Lower lobe of right lung (tissue), 2 donors: ENCODE measurements at regions not wholly inside any gene's neighbourhood (a gene's known extent, or its start where the extent isn't known, plus 50 kb on each side); places are given as distances from the start of the nearest gene placed in this dataset.
A peak's percentile ranks its signal among the peaks of the same experiment; 100 is the strongest.

Source experiments
- ATAC-seq, 2 donors: fragments of 200-7000 bp; cut with Tn5 transposase; one replicate each; pipeline ENCODE4 v1.9.1; 2020 to 2022; ENCODE audit warnings: mild to moderate bottlenecking in 2 of 2, moderate library complexity in 2 of 2
- DNase-seq: peaks from one replicate; pipeline ENCODE4 v3.0.0-alpha.2; 2020
- H3K27ac ChIP-seq: fragments of 200-600 bp; one replicate; pipeline ENCODE4 v1.8.0; 2022
- H3K27me3 ChIP-seq: fragments of 200-600 bp; one replicate; pipeline ENCODE4 v1.8.0; 2022; ENCODE audit warnings: low read depth
- H3K36me3 ChIP-seq: fragments of 200-600 bp; one replicate; pipeline ENCODE4 v1.8.0; 2022; ENCODE audit warnings: mild to moderate bottlenecking
- H3K4me1 ChIP-seq: fragments of 200-600 bp; one replicate; pipeline ENCODE4 v1.8.0; 2022
- H3K4me3 ChIP-seq: fragments of 200-600 bp; one replicate; pipeline ENCODE4 v1.8.0; 2022; ENCODE audit warnings: mild to moderate bottlenecking
- H3K9me3 ChIP-seq: fragments of 200-600 bp; one replicate; pipeline ENCODE4 v1.8.0; 2022
- CTCF ChIP-seq: fragments of 200-600 bp; IDR thresholded peaks from one replicate; pipeline ENCODE4 v1.8.0; 2022; ENCODE audit warnings: antibody characterized with exemption, mild to moderate bottlenecking
- intact Hi-C: fragments of 100-400 bp; cut with DNase I; formaldehyde crosslinking; loops from one replicate; pipeline ENCODE4 v1.11.0; 2022
- donor health status: DM: no; HTN: yes; CAD: no; lungs with severe emphysema.

- Histone ChIP-seq H3K4me3 (no peak overlapping the region), H3K27ac (no peak overlapping the region), H3K9me3 (no peaks in the 10 kb centered on the region), H3K27me3 (no peaks in the 10 kb centered on the region), H3K36me3 (no peaks in the 10 kb centered on the region), H3K4me1 (peaks cover 30% of the 10 kb centered on the region)
- no peak for ATAC-seq
- no peak for TF ChIP-seq CTCF
- DNase-seq = no peak
- intact Hi-C loops = no loop called here
Measured at GRCh38 chr2:144939590-144939989, 419.7 kb upstream of the ZEB2 start.

DNA sequence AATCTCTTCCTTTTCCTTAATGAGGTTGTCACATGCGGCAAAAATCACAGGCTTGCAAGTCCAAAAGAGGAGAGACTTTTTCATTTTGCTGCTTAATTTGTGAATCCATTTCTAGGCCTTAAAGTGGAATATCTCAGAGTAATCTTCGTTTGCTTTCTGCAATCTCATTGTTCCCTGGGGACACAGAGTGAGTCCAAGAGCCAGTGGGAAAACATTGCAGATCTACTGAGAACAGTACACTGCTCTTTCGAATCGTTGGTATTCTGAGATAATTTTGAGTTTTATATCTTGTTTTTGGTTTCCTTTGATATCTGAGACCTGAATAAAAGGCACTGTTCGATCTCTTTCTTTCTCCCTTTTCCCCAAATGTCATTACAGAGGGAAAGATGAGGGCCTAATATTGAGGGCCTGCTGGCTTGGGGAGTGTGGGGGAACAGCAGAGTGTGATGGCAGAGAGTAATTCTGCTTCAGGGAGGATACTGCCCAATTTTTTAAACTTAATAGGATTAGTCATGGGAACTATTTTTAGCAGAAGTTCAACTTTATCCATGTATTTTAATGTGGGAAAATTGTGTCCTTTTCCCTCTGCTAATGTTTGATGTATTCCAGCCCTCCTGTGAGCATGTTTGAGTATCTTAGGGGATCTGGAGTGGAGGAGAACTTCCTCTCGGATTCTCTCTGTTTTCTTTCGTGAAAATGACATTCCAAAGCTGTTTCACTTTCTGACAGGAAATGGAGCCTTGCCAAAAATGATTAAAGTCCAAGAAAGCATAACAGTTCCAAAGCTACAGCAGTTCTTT is 418.2 kb upstream of the ZEB2 start:
- no peak for DNase-seq
- ATAC-seq = peak; percentile 47 to 54
- Histone ChIP-seq H3K36me3 (no peaks in the 10 kb centered on the region), H3K27ac (peak overlapping the region; percentile 50), H3K9me3 (no peaks in the 10 kb centered on the region), H3K4me1 (peaks cover 21% of the 10 kb centered on the region), H3K4me3 (no peak overlapping the region), H3K27me3 (no peaks in the 10 kb centered on the region)
- intact Hi-C loops = no loop called here
- no peak for TF ChIP-seq CTCF

DNA sequence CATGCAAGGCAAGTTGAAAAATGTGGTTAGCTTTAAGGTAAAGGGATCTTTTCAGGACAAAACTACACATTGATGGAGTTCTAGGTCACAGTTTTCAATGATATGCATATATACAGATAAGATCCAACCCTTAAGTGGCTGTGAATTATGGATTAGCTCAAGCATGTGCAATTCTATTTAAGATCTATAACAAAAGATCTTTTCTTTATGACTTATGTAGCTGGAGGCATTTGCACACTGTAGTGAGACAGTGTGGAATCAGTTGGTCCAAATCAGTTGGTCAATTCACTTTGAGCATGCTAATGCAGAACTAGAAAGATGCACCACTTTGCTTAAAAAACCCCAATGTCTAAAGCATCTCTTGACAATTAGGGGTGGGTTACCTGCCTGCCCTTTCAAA is 417.1 kb upstream of the ZEB2 start:
- H3K4me1 ChIP-seq = peaks cover 21% of the 10 kb centered on the region
- intact Hi-C loops = no loop called here
- no peak for TF ChIP-seq CTCF
- no peaks in the 10 kb centered on the region for H3K9me3 ChIP-seq
- no peaks in the 10 kb centered on the region for H3K27me3 ChIP-seq
- no peak overlapping the region for H3K4me3 ChIP-seq
- peak overlapping the region; percentile 50 for H3K27ac ChIP-seq
- DNase-seq = no peak
- ATAC-seq = no peak
- H3K36me3 ChIP-seq = no peaks in the 10 kb centered on the region

DNA sequence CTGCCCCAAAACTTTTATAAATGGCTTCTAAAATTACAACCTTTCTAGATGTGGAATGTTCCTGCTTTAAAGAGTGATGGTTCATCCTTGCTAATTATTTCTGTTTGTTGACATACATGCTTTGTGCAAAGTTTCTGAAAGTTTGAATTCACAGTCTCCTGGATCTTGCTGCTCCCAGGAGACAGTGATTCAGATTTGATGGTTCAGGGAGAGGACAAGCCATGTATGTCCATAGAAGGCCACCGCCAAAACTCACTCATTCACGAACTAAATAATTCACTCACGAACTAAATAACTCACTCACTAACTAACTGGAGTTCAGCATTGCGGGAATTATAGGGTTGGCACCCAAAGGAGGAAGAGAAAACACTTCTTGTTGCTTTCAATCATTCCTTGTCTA is 416.5 kb upstream of the ZEB2 start:
- TF ChIP-seq CTCF = no peak
- no peak for ATAC-seq
- intact Hi-C loops = no loop called here
- Histone ChIP-seq H3K4me3 (no peak overlapping the region), H3K27me3 (no peaks in the 10 kb centered on the region), H3K9me3 (no peaks in the 10 kb centered on the region), H3K36me3 (no peaks in the 10 kb centered on the region), H3K4me1 (peaks cover 21% of the 10 kb centered on the region), H3K27ac (no peak overlapping the region)
- no peak for DNase-seq

- Histone ChIP-seq H3K36me3 (no peaks in the 10 kb centered on the region), H3K27me3 (no peaks in the 10 kb centered on the region), H3K4me1 (peaks cover 21% of the 10 kb centered on the region), H3K27ac (no peak overlapping the region), H3K4me3 (no peak overlapping the region), H3K9me3 (no peaks in the 10 kb centered on the region)
- intact Hi-C loops = no loop called here
- TF ChIP-seq CTCF = no peak
- ATAC-seq (peak; percentile 44 to 70), DNase-seq (no peak)
Measured at GRCh38 chr2:144935736-144936135, 415.8 kb upstream of the ZEB2 start.
